Suprapubic skin (tissue), 4 donors: ENCODE measurements at regions not wholly inside any gene's neighbourhood (a gene's known extent, or its start where the extent isn't known, plus 50 kb on each side); places are given as distances from the start of the nearest gene placed in this dataset.

Experiments
- EP300 ChIP-seq: sonication (generic); formaldehyde crosslinking; IDR thresholded peaks from one replicate; pipeline ENCODE4 v1.6.1; 2017; ENCODE audit warnings: antibody characterized with exemption
- POLR2A ChIP-seq, 2 donors: fragments of 450-650 bp; IDR thresholded peaks; one replicate each; pipeline ENCODE4 v1.6.1; 2017; ENCODE audit warnings: antibody characterized with exemption in 2 of 2, mild to moderate bottlenecking in 2 of 2, moderate library complexity in 2 of 2
- POLR2AphosphoS5 ChIP-seq, 3 donors: sonication (generic); formaldehyde crosslinking; IDR thresholded peaks; one replicate each; pipeline ENCODE4 v1.6.1; 2017; ENCODE audit warnings: antibody characterized with exemption in 3 of 3
- TF ChIP-seq, protein P1 (sequence below), 2 donors: fragments of 200-600 bp in 1 of 2; fragments of 450-650 bp in 1 of 2; sonication (generic) in 1 of 2; IDR thresholded peaks; one replicate each; pipeline ENCODE4 v1.5.1; 2016 to 2019; ENCODE audit warnings: antibody characterized with exemption in 2 of 2, mild to moderate bottlenecking in 1 of 2, moderate library complexity in 1 of 2

DNA sequence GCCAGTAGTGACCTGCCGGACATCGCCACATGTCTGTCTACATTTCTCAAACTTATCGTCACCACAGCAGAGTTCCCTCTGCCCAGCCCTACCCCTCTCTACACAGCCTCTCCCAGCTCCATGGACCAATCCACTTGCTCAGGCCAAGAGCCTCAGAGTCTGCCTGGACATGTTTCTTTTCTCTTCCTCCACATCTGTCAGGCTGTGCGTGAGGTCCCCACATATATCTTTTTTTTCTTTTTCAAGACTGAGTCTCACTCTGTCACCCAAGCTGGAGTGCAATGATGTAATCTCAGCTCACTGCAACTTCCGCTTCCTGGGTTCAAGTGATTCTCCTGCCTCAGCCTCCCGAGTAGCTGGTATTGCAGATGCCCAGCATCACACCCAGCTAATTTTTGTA is 62.7 kb upstream of the GGTA1 start:
- no peak for TF ChIP-seq POLR2A (IDR thresholded peaks at IDR 0.05)
- TF ChIP-seq POLR2AphosphoS5 (IDR thresholded peaks at IDR 0.05), result no peak
- TF ChIP-seq, protein P1, sequence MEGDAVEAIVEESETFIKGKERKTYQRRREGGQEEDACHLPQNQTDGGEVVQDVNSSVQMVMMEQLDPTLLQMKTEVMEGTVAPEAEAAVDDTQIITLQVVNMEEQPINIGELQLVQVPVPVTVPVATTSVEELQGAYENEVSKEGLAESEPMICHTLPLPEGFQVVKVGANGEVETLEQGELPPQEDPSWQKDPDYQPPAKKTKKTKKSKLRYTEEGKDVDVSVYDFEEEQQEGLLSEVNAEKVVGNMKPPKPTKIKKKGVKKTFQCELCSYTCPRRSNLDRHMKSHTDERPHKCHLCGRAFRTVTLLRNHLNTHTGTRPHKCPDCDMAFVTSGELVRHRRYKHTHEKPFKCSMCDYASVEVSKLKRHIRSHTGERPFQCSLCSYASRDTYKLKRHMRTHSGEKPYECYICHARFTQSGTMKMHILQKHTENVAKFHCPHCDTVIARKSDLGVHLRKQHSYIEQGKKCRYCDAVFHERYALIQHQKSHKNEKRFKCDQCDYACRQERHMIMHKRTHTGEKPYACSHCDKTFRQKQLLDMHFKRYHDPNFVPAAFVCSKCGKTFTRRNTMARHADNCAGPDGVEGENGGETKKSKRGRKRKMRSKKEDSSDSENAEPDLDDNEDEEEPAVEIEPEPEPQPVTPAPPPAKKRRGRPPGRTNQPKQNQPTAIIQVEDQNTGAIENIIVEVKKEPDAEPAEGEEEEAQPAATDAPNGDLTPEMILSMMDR (IDR thresholded peaks at IDR 0.05), result no peak
- TF ChIP-seq EP300, result no peak
